Mesodermal cell (in vitro differentiated cells): ENCODE measurements at regions not wholly inside any gene's neighbourhood (a gene's known extent, or its start where the extent isn't known, plus 50 kb on each side); places are given as distances from the start of the nearest gene placed in this dataset.

Source experiments
- H3K27ac ChIP-seq: 2 replicates; pipeline ENCODE4 v1.7.0; 2013; ENCODE audit warnings: mild to moderate bottlenecking, low read depth, low read length, moderate library complexity; ENCODE audit not compliant: severe bottlenecking
- H3K36me3 ChIP-seq: 2 replicates; pipeline ENCODE4 v1.7.1; 2013; ENCODE audit warnings: mild to moderate bottlenecking, low read length, moderate library complexity; ENCODE audit not compliant: control insufficient read depth, insufficient read depth
- H3K4me1 ChIP-seq: one replicate; pipeline ENCODE4 v1.7.1; 2013; ENCODE audit warnings: mild to moderate bottlenecking, low read length; ENCODE audit not compliant: insufficient read depth, control insufficient read depth, poor library complexity, severe bottlenecking
- H3K4me3 ChIP-seq: 2 replicates; pipeline ENCODE4 v1.7.0; 2013; ENCODE audit warnings: low read length, control low read depth, mild to moderate bottlenecking; ENCODE audit not compliant: insufficient read depth, poor library complexity, severe bottlenecking; ENCODE audit errors: extremely low read depth
- H3K9me3 ChIP-seq: 2 replicates; pipeline ENCODE4 v1.7.1; 2013; ENCODE audit warnings: mild to moderate bottlenecking, low read length, moderate library complexity; ENCODE audit not compliant: control insufficient read depth
- WGBS, 2 experiments: methylation state at CpG; one replicate each; pipeline ENCODE4 v1.1.5; 2013; ENCODE audit warnings: missing lambda C conversion rate in 2 of 2; ENCODE audit not compliant: insufficient coverage in 2 of 2; 5-methylcytosine and 5-hydroxymethylcytosine counted together

GRCh38 chr15:31230630-31231485 is 95.8 kb upstream of the KLF13 start:
- Histone ChIP-seq H3K4me1 (no peaks in the 10 kb centered on the region), H3K27ac (no peak overlapping the region), H3K9me3 (no peaks in the 10 kb centered on the region), H3K36me3 (no peaks in the 10 kb centered on the region), H3K4me3 (no peak overlapping the region)
- WGBS, 2 experiments = 88 to 89% methylated on average over 5 to 6 of the region's 6 CpGs

GRCh38 chr15:31234815-31235214 is 91.8 kb upstream of the KLF13 start:
- H3K27ac ChIP-seq = no peak overlapping the region
- no peaks in the 10 kb centered on the region for H3K9me3 ChIP-seq
- H3K4me1 ChIP-seq = peaks cover 15% of the 10 kb centered on the region
- H3K4me3 ChIP-seq = no peak overlapping the region
- 72 to 93% methylated on average over 3 to 4 of the region's 5 CpGs for WGBS, 2 experiments
- no peaks in the 10 kb centered on the region for H3K36me3 ChIP-seq

- H3K36me3 ChIP-seq = no peaks in the 10 kb centered on the region
- no peak overlapping the region for H3K27ac ChIP-seq
- no peaks in the 10 kb centered on the region for H3K9me3 ChIP-seq
- H3K4me1 ChIP-seq = peaks cover 15% of the 10 kb centered on the region
- no peak overlapping the region for H3K4me3 ChIP-seq
- 86 to 94% methylated on average over 9 to 12 of the region's 20 CpGs for WGBS, 2 experiments
Measured at GRCh38 chr15:31235311-31236183, 91.1 kb upstream of the KLF13 start.

- H3K4me3 ChIP-seq = no peak overlapping the region
- 82 to 88% methylated on average over 16 to 17 of the region's 19 CpGs for WGBS, 2 experiments
Measured at GRCh38 chr15:31236184-31237042, 90.2 kb upstream of the KLF13 start.

GRCh38 chr15:31237043-31237324 is 89.7 kb upstream of the KLF13 start:
- Histone ChIP-seq H3K4me1 (peaks cover 15% of the 10 kb centered on the region), H3K27ac (no peak overlapping the region), H3K4me3 (no peak overlapping the region), H3K36me3 (no peaks in the 10 kb centered on the region), H3K9me3 (no peaks in the 10 kb centered on the region)
- WGBS, 2 experiments = 100% methylated on average over 1 of the region's 3 CpGs

More at GRCh38 chr15:31236184-31237042, 90.2 kb upstream of the KLF13 start:
- no peaks in the 10 kb centered on the region for H3K36me3 ChIP-seq
- H3K4me1 ChIP-seq = peaks cover 15% of the 10 kb centered on the region
- peak overlapping the region; percentile 13 for H3K27ac ChIP-seq
- H3K9me3 ChIP-seq = no peaks in the 10 kb centered on the region

- H3K9me3 ChIP-seq = no peaks in the 10 kb centered on the region
- H3K36me3 ChIP-seq = no peaks in the 10 kb centered on the region
- WGBS, 2 experiments = 71 to 86% methylated on average over 1 of the region's 1 CpG
- no peak overlapping the region for H3K4me3 ChIP-seq
- H3K27ac ChIP-seq = no peak overlapping the region
- H3K4me1 ChIP-seq = peaks cover 15% of the 10 kb centered on the region
Measured at GRCh38 chr15:31238906-31239305, 87.7 kb upstream of the KLF13 start.

- Histone ChIP-seq H3K9me3 (no peaks in the 10 kb centered on the region), H3K36me3 (no peaks in the 10 kb centered on the region), H3K27ac (no peak overlapping the region), H3K4me1 (peaks cover 15% of the 10 kb centered on the region), H3K4me3 (no peak overlapping the region)
- 90% methylated on average over 3 of the region's 4 CpGs; no CpG with 5 or more reads in 1 of the 2 experiments for whole genome bisulfite sequencing, 2 experiments
Measured at GRCh38 chr15:31239409-31239808, 87.2 kb upstream of the KLF13 start.

- H3K27ac ChIP-seq = no peak overlapping the region
- H3K4me3 ChIP-seq = no peak overlapping the region
- H3K4me1 ChIP-seq = peaks cover 6% of the 10 kb centered on the region
- WGBS, 2 experiments = 85 to 100% methylated on average over 4 to 5 of the region's 8 CpGs
- no peaks in the 10 kb centered on the region for H3K36me3 ChIP-seq
- no peaks in the 10 kb centered on the region for H3K9me3 ChIP-seq
Measured at GRCh38 chr15:31241888-31242522, 84.6 kb upstream of the KLF13 start.

GRCh38 chr15:31243895-31244294 is 82.7 kb upstream of the KLF13 start:
- WGBS, 2 experiments = 86 to 100% methylated on average over 1 of the region's 3 CpGs
- Histone ChIP-seq H3K4me1 (no peaks in the 10 kb centered on the region), H3K9me3 (no peaks in the 10 kb centered on the region), H3K27ac (no peak overlapping the region), H3K36me3 (no peaks in the 10 kb centered on the region), H3K4me3 (no peak overlapping the region)

- H3K4me1 ChIP-seq = no peaks in the 10 kb centered on the region
Measured at GRCh38 chr15:31245135-31245689, 81.4 kb upstream of the KLF13 start.

More at GRCh38 chr15:31245135-31245689, 81.4 kb upstream of the KLF13 start:
- WGBS, 2 experiments = 100% methylated on average over 1 of the region's 4 CpGs; no CpG with 5 or more reads in 1 of the 2 experiments
- Histone ChIP-seq H3K4me3 (no peak overlapping the region), H3K9me3 (no peaks in the 10 kb centered on the region), H3K36me3 (no peaks in the 10 kb centered on the region), H3K27ac (no peak overlapping the region)
